ENCODE measurements at regions not wholly inside any gene's neighbourhood (a gene's known extent, or its start where the extent isn't known, plus 50 kb on each side); places are given as distances from the start of the nearest gene placed in this dataset.

GRCh38 chr2:19246496-19246895 is 111.9 kb downstream of the OSR1 start:
- TF ChIP-seq CTCF (conservative IDR thresholded peaks at IDR 0.05; ENCODE audit: low read depth, low read length) (no peak), EZH2 (IDR thresholded peaks at IDR 0.05; ENCODE audit: low read length, unreplicated experiment) (no peak)
